Bronchial epithelial cell (primary cell): ENCODE measurements at regions not wholly inside any gene's neighbourhood (a gene's known extent, or its start where the extent isn't known, plus 50 kb on each side); places are given as distances from the start of the nearest gene placed in this dataset.
"Not testable (repeated sequence)": the region's sequence is repeated elsewhere in the genome, so short reads cannot be mapped to it uniquely, and the experiment has no call there.

Experiments used
- DNase-seq: peaks from one replicate; pipeline ENCODE4 v3.0.0-alpha.2; 2010; ENCODE audit warnings: low read depth
- FAIRE-seq: peaks from 2 replicates; lab custom pipeline; 2011; peaks lifted over from hg19 to GRCh38; lab: Jason Lieb, UNC
- H3K27me3 ChIP-seq: 2 replicates; pipeline ENCODE4 v1.5.1; 2011; ENCODE audit warnings: low read length; ENCODE audit not compliant: control insufficient read depth, insufficient read depth
- H3K36me3 ChIP-seq: 2 replicates; pipeline ENCODE4 v1.5.1; 2011; ENCODE audit warnings: low read length; ENCODE audit not compliant: control insufficient read depth, insufficient read depth
- H3K4me3 ChIP-seq: 2 replicates; pipeline ENCODE4 v1.5.1; 2011; ENCODE audit warnings: mild to moderate bottlenecking, low read depth, low read length, control low read depth
- CTCF ChIP-seq: IDR thresholded peaks from 2 replicates; pipeline ENCODE4 v1.5.1; 2011; ENCODE audit warnings: mild to moderate bottlenecking, moderate library complexity, low read length, control low read depth, inconsistent platforms; ENCODE audit not compliant: insufficient read depth, severe bottlenecking

- Histone ChIP-seq H3K36me3 (no peaks in the 10 kb centered on the region), H3K27me3 (no peaks in the 10 kb centered on the region), H3K4me3 (no peak overlapping the region)
- DNase-seq = no peak
- no peak for FAIRE-seq
- TF ChIP-seq CTCF = no peak
Measured at GRCh38 chr7:29637374-29637773, 73.7 kb downstream of the PRR15 start.

GRCh38 chr7:29638841-29639240 is 75.2 kb downstream of the PRR15 start:
- not testable (repeated sequence) for FAIRE-seq, H3K27me3 ChIP-seq, H3K4me3 ChIP-seq, DNase-seq, H3K36me3 ChIP-seq

GRCh38 chr7:29639386-29639785 is 75.8 kb downstream of the PRR15 start:
- FAIRE-seq (no peak), DNase-seq (no peak)
- Histone ChIP-seq H3K27me3 (no peaks in the 10 kb centered on the region), H3K4me3 (no peak overlapping the region), H3K36me3 (no peaks in the 10 kb centered on the region)
- TF ChIP-seq CTCF = no peak

GRCh38 chr7:29639886-29640595 is 76.4 kb downstream of the PRR15 start:
- no peak overlapping the region for H3K4me3 ChIP-seq
- H3K36me3 ChIP-seq = no peaks in the 10 kb centered on the region
- peak; percentile 11 for DNase-seq
- no peaks in the 10 kb centered on the region for H3K27me3 ChIP-seq
- no peak for FAIRE-seq
- no peak for TF ChIP-seq CTCF

- FAIRE-seq (no peak), DNase-seq (no peak)
- no peak overlapping the region for H3K4me3 ChIP-seq
- peaks cover 1% of the 10 kb centered on the region for H3K36me3 ChIP-seq
- no peak for TF ChIP-seq CTCF
- H3K27me3 ChIP-seq = no peaks in the 10 kb centered on the region
Measured at GRCh38 chr7:29641651-29642050, 78.0 kb downstream of the PRR15 start.

GRCh38 chr7:29642494-29643155 is 79.0 kb downstream of the PRR15 start:
- no peak for TF ChIP-seq CTCF
- Histone ChIP-seq H3K4me3 (no peak overlapping the region), H3K36me3 (peaks cover 1% of the 10 kb centered on the region), H3K27me3 (no peaks in the 10 kb centered on the region)
- DNase-seq = no peak
- no peak for FAIRE-seq

GRCh38 chr7:29646116-29646515 is 82.5 kb downstream of the PRR15 start:
- not testable (repeated sequence) for H3K4me3 ChIP-seq, H3K36me3 ChIP-seq, DNase-seq, H3K27me3 ChIP-seq, FAIRE-seq
